H1 (cell line): ENCODE measurements at regions not wholly inside any gene's neighbourhood (a gene's known extent, or its start where the extent isn't known, plus 50 kb on each side); places are given as distances from the start of the nearest gene placed in this dataset.

Experiments used
- BRCA1 ChIP-seq: IDR thresholded peaks from 2 replicates; pipeline ENCODE4 v1.6.1; 2012; ENCODE audit warnings: low read depth, low read length, improper control_type of control experiment
- EP300 ChIP-seq, 2 experiments: IDR thresholded peaks; 1 replicate in 1 of 2; 2 replicates in 1 of 2; pipeline ENCODE4 v1.6.1; 2011 to 2012; ENCODE audit warnings: low read depth in 2 of 2, low read length in 2 of 2, mild to moderate bottlenecking in 2 of 2, borderline replicate concordance in 1 of 2, inconsistent platforms in 1 of 2, moderate library complexity in 1 of 2
- FOSL1 ChIP-seq: IDR thresholded peaks from 2 replicates; pipeline ENCODE4 v1.6.1; 2011; ENCODE audit warnings: mild to moderate bottlenecking, low read depth, low read length, moderate library complexity; ENCODE audit not compliant: insufficient read depth
- POU5F1 ChIP-seq: IDR thresholded peaks from 2 replicates; pipeline ENCODE4 v1.6.1; 2011; ENCODE audit warnings: low read depth, mild to moderate bottlenecking, low read length, moderate library complexity
- TF ChIP-seq, protein P1 (sequence below): fragments of 300-600 bp; sonication (generic); IDR thresholded peaks from 2 replicates; pipeline ENCODE4 v1.7.1; 2012; ENCODE audit warnings: low read length, moderate library complexity, mild to moderate bottlenecking, inconsistent platforms; ENCODE audit not compliant: insufficient replicate concordance

DNA sequence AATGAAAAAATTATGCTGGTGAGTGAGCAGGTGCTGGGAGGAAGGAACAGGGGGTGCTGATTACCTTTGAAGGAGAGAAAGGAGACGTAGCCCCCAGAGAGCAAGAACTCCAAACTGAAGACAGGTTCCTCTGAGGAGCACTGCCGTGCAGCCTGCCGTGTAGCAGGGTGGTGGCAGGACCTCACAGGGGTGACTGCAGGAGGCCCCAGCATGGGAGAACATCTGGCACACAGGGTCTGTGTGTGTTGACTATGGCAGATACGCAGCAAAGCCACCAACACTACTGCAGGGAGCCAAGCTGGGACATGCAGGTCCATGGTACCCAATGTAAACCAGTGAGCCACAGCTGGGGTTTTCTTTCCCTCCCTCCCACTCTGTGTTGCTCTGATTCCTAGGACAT is 192.1 kb upstream of the PDE1C start (continued):
- TF ChIP-seq, protein P1, sequence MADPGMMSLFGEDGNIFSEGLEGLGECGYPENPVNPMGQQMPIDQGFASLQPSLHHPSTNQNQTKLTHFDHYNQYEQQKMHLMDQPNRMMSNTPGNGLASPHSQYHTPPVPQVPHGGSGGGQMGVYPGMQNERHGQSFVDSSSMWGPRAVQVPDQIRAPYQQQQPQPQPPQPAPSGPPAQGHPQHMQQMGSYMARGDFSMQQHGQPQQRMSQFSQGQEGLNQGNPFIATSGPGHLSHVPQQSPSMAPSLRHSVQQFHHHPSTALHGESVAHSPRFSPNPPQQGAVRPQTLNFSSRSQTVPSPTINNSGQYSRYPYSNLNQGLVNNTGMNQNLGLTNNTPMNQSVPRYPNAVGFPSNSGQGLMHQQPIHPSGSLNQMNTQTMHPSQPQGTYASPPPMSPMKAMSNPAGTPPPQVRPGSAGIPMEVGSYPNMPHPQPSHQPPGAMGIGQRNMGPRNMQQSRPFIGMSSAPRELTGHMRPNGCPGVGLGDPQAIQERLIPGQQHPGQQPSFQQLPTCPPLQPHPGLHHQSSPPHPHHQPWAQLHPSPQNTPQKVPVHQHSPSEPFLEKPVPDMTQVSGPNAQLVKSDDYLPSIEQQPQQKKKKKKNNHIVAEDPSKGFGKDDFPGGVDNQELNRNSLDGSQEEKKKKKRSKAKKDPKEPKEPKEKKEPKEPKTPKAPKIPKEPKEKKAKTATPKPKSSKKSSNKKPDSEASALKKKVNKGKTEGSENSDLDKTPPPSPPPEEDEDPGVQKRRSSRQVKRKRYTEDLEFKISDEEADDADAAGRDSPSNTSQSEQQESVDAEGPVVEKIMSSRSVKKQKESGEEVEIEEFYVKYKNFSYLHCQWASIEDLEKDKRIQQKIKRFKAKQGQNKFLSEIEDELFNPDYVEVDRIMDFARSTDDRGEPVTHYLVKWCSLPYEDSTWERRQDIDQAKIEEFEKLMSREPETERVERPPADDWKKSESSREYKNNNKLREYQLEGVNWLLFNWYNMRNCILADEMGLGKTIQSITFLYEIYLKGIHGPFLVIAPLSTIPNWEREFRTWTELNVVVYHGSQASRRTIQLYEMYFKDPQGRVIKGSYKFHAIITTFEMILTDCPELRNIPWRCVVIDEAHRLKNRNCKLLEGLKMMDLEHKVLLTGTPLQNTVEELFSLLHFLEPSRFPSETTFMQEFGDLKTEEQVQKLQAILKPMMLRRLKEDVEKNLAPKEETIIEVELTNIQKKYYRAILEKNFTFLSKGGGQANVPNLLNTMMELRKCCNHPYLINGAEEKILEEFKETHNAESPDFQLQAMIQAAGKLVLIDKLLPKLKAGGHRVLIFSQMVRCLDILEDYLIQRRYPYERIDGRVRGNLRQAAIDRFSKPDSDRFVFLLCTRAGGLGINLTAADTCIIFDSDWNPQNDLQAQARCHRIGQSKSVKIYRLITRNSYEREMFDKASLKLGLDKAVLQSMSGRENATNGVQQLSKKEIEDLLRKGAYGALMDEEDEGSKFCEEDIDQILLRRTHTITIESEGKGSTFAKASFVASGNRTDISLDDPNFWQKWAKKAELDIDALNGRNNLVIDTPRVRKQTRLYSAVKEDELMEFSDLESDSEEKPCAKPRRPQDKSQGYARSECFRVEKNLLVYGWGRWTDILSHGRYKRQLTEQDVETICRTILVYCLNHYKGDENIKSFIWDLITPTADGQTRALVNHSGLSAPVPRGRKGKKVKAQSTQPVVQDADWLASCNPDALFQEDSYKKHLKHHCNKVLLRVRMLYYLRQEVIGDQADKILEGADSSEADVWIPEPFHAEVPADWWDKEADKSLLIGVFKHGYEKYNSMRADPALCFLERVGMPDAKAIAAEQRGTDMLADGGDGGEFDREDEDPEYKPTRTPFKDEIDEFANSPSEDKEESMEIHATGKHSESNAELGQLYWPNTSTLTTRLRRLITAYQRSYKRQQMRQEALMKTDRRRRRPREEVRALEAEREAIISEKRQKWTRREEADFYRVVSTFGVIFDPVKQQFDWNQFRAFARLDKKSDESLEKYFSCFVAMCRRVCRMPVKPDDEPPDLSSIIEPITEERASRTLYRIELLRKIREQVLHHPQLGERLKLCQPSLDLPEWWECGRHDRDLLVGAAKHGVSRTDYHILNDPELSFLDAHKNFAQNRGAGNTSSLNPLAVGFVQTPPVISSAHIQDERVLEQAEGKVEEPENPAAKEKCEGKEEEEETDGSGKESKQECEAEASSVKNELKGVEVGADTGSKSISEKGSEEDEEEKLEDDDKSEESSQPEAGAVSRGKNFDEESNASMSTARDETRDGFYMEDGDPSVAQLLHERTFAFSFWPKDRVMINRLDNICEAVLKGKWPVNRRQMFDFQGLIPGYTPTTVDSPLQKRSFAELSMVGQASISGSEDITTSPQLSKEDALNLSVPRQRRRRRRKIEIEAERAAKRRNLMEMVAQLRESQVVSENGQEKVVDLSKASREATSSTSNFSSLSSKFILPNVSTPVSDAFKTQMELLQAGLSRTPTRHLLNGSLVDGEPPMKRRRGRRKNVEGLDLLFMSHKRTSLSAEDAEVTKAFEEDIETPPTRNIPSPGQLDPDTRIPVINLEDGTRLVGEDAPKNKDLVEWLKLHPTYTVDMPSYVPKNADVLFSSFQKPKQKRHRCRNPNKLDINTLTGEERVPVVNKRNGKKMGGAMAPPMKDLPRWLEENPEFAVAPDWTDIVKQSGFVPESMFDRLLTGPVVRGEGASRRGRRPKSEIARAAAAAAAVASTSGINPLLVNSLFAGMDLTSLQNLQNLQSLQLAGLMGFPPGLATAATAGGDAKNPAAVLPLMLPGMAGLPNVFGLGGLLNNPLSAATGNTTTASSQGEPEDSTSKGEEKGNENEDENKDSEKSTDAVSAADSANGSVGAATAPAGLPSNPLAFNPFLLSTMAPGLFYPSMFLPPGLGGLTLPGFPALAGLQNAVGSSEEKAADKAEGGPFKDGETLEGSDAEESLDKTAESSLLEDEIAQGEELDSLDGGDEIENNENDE = no peak
- TF ChIP-seq EP300 (IDR thresholded peaks at IDR 0.05; ENCODE audit: borderline replicate concordance in 1 of 2, low read depth in 2 of 2, low read length in 2 of 2) (no peak), POU5F1 (no peak), BRCA1 (no peak), FOSL1 (no peak)
